ENCODE measurements at regions not wholly inside any gene's neighbourhood (a gene's known extent, or its start where the extent isn't known, plus 50 kb on each side); places are given as distances from the start of the nearest gene placed in this dataset.

DNA sequence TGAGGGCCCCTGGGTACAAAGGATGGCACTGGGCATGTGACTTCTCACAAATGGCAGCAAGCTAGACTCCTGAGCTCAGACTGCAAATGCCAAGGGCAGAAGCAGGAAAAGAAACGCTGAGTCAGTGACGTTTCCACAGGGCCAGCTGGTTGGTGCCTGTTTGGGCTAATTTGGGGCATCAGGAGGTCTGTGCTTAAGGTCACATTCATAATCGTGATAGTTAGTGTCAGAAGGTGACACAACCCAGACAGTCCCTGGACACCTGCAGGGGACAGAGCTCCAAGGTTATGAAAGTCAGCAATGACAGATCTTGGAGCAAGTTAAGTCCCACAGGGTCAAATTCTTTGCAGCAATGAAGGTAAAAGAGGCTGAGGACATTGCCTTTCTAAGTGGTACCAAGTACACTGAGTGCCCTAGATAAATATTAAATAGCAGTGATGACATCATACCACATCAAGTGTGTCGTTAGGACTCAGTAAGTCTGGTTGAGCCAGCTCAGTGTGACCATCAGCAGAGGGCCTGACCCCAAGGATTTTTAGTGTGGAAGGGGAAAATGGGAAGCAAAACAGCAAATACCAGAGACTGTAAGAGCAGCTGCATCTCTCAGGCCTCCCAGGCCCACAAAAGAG is 556.9 kb upstream of the CFAP20DC start:
- TF ChIP-seq, protein P1, sequence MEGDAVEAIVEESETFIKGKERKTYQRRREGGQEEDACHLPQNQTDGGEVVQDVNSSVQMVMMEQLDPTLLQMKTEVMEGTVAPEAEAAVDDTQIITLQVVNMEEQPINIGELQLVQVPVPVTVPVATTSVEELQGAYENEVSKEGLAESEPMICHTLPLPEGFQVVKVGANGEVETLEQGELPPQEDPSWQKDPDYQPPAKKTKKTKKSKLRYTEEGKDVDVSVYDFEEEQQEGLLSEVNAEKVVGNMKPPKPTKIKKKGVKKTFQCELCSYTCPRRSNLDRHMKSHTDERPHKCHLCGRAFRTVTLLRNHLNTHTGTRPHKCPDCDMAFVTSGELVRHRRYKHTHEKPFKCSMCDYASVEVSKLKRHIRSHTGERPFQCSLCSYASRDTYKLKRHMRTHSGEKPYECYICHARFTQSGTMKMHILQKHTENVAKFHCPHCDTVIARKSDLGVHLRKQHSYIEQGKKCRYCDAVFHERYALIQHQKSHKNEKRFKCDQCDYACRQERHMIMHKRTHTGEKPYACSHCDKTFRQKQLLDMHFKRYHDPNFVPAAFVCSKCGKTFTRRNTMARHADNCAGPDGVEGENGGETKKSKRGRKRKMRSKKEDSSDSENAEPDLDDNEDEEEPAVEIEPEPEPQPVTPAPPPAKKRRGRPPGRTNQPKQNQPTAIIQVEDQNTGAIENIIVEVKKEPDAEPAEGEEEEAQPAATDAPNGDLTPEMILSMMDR (IDR thresholded peaks at IDR 0.05), result no peak
- TF ChIP-seq POLR2A (IDR thresholded peaks at IDR 0.05) (no peak), POLR2AphosphoS5 (IDR thresholded peaks at IDR 0.05) (no peak), EP300 (IDR thresholded peaks at IDR 0.05) (no peak)
